ENCODE measurements at regions not wholly inside any gene's neighbourhood (a gene's known extent, or its start where the extent isn't known, plus 50 kb on each side); places are given as distances from the start of the nearest gene placed in this dataset.
"Not testable (repeated sequence)": the region's sequence is repeated elsewhere in the genome, so short reads cannot be mapped to it uniquely, and the experiment has no call there.

GRCh38 chr7:148515237-148515636 lies 75.3 kb upstream of the C7orf33 start:
- no peak for DNase-seq

- DNase-seq, result no peak
Observed at GRCh38 chr7:148515728-148516695, 74.6 kb upstream of the C7orf33 start.

- DNase-seq, result not testable (repeated sequence)
Observed at GRCh38 chr7:148519386-148519785, 71.2 kb upstream of the C7orf33 start.

- no peak for DNase-seq
Observed at GRCh38 chr7:148521271-148521670, 69.3 kb upstream of the C7orf33 start.

- DNase-seq, result no peak
Observed at GRCh38 chr7:148523550-148523949, 67.0 kb upstream of the C7orf33 start.

GRCh38 chr7:148524479-148525224 lies 65.9 kb upstream of the C7orf33 start:
- DNase-seq, result no peak

- peak; percentile 87 for DNase-seq
Observed at GRCh38 chr7:148527717-148528168, 62.8 kb upstream of the C7orf33 start.

- DNase-seq, result peak; percentile 7
Observed at GRCh38 chr7:148535217-148535616, 55.3 kb upstream of the C7orf33 start.

GRCh38 chr7:148537435-148537834 lies 53.1 kb upstream of the C7orf33 start:
- DNase-seq, result no peak

- no peak for DNase-seq
Observed at GRCh38 chr7:148540041-148540738, 50.4 kb upstream of the C7orf33 start.
